Ovary (tissue), 3 donors: ENCODE measurements at regions not wholly inside any gene's neighbourhood (a gene's known extent, or its start where the extent isn't known, plus 50 kb on each side); places are given as distances from the start of the nearest gene placed in this dataset.

Experiments used
- CTCF ChIP-seq, 3 donors: fragments of 450-650 bp in 2 of 3; fragments of 200-600 bp in 1 of 3; IDR thresholded peaks; one replicate each; pipeline versions ENCODE4 v1.5.1 to v1.8.0; 2016 to 2022; ENCODE audit warnings: antibody characterized with exemption in 3 of 3, mild to moderate bottlenecking in 1 of 3
- EP300 ChIP-seq: sonication (generic); formaldehyde crosslinking; IDR thresholded peaks from one replicate; pipeline ENCODE4 v1.6.1; 2017; ENCODE audit warnings: antibody characterized with exemption
- POLR2A ChIP-seq: fragments of 450-650 bp; IDR thresholded peaks from one replicate; pipeline ENCODE4 v1.6.1; 2017; ENCODE audit warnings: antibody characterized with exemption, mild to moderate bottlenecking, moderate library complexity
- donor health status: DM: no; HTN: no; CAD: no.

- no peak for TF ChIP-seq POLR2A
- no peak for TF ChIP-seq CTCF (IDR thresholded peaks at IDR 0.05)
- no peak for TF ChIP-seq EP300
Measured at GRCh38 chr5:88550736-88551135, 282.1 kb upstream of the TMEM161B start.
